ENCODE measurements at regions not wholly inside any gene's neighbourhood (a gene's known extent, or its start where the extent isn't known, plus 50 kb on each side); places are given as distances from the start of the nearest gene placed in this dataset.

- TF ChIP-seq, protein P1, sequence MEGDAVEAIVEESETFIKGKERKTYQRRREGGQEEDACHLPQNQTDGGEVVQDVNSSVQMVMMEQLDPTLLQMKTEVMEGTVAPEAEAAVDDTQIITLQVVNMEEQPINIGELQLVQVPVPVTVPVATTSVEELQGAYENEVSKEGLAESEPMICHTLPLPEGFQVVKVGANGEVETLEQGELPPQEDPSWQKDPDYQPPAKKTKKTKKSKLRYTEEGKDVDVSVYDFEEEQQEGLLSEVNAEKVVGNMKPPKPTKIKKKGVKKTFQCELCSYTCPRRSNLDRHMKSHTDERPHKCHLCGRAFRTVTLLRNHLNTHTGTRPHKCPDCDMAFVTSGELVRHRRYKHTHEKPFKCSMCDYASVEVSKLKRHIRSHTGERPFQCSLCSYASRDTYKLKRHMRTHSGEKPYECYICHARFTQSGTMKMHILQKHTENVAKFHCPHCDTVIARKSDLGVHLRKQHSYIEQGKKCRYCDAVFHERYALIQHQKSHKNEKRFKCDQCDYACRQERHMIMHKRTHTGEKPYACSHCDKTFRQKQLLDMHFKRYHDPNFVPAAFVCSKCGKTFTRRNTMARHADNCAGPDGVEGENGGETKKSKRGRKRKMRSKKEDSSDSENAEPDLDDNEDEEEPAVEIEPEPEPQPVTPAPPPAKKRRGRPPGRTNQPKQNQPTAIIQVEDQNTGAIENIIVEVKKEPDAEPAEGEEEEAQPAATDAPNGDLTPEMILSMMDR (IDR thresholded peaks at IDR 0.05; ENCODE audit: control extremely low read depth in 1 of 3, insufficient read depth in 1 of 3, low read depth in 1 of 3, low read length in 3 of 3), result no peak
- no peak for TF ChIP-seq JUND (IDR thresholded peaks at IDR 0.05; ENCODE audit: low read length)
- TF ChIP-seq PHF8 (conservative IDR thresholded peaks at IDR 0.05; ENCODE audit: low read depth, low read length), result no peak
- TF ChIP-seq SIX5 (IDR thresholded peaks at IDR 0.05; ENCODE audit: low read depth, low read length), result no peak
- no peak for TF ChIP-seq KDM4A (IDR thresholded peaks at IDR 0.05; ENCODE audit: low read depth, low read length, severe bottlenecking)
- TF ChIP-seq CEBPB (IDR thresholded peaks at IDR 0.05; ENCODE audit: low read depth, low read length), result no peak
- TF ChIP-seq EP300 (IDR thresholded peaks at IDR 0.05; ENCODE audit: borderline replicate concordance in 1 of 2, low read depth in 2 of 2, low read length in 2 of 2), result no peak
These were observed 60.7 kb upstream of the NFKB1 start (continued) for GRCh38 chr4:102440498-102440897.

Measured in H1 (cell line).